ENCODE measurements at regions not wholly inside any gene's neighbourhood (a gene's known extent, or its start where the extent isn't known, plus 50 kb on each side); places are given as distances from the start of the nearest gene placed in this dataset.
A peak's percentile ranks its signal among the peaks of the same experiment; 100 is the strongest.

DNA sequence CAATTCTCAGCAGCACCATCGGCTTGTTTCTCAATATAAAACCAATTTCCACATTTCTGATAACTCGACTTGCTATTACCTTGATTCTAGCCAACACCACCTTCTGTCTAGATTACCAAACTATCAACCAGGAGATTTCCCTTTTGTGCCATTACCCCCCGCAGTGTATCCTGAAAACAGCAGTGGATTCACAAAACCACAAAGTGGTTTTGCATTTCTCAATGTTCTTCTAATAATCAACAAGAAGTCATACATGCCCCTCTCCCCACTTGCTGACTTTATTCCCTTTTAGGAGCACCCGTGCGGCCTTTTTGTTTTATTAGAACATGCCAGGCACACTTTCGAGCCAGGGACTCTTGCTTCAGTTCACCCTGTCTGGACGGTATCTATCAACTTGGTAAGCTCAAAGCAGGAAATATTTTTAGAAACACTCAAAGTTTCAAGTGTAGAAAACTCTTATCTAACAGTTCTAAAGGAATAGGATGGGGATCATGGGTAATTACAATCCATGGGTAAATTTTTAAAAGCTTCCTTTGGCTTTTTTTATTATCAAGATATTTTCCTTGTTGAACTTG is 967.4 kb downstream of the EFNB2 start:
- TF ChIP-seq, protein P1, sequence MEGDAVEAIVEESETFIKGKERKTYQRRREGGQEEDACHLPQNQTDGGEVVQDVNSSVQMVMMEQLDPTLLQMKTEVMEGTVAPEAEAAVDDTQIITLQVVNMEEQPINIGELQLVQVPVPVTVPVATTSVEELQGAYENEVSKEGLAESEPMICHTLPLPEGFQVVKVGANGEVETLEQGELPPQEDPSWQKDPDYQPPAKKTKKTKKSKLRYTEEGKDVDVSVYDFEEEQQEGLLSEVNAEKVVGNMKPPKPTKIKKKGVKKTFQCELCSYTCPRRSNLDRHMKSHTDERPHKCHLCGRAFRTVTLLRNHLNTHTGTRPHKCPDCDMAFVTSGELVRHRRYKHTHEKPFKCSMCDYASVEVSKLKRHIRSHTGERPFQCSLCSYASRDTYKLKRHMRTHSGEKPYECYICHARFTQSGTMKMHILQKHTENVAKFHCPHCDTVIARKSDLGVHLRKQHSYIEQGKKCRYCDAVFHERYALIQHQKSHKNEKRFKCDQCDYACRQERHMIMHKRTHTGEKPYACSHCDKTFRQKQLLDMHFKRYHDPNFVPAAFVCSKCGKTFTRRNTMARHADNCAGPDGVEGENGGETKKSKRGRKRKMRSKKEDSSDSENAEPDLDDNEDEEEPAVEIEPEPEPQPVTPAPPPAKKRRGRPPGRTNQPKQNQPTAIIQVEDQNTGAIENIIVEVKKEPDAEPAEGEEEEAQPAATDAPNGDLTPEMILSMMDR (IDR thresholded peaks at IDR 0.05; ENCODE audit: unreplicated experiment in 3 of 3): no peak
- H3K4me3 Mint-ChIP-seq: no peak overlapping the region

DNA sequence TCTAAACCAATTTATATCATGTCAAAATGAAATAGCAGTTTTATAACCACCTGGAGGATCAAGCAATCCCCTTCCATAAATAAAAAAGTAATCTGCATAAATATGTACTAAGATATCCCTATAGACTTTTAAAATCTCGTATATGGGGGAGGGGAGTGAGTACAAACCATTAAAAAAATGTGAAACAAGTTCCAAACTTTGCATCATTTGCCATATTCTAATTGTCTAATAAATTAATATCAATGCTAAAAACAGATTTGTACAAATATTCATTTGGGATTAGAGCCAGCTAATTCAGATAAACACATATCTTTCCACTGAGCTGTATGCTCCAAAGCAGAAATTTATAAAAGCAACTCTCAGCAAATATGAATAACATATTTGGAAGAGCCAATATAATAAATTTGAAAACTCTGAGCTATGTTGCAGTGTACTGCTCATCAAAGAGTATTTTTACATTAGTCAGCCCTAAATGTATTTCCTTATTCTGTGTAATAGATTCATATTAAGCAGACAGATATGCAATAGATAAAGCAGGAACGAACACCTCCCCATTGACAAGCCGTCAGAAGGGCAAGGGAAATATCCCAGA is 970.2 kb downstream of the EFNB2 start:
- TF ChIP-seq, protein P1 (IDR thresholded peaks at IDR 0.05; ENCODE audit: unreplicated experiment in 3 of 3): no peak
- no peaks in the 10 kb centered on the region for H3K9me3 Mint-ChIP-seq
- no peak overlapping the region for H3K4me3 Mint-ChIP-seq
- H3K27me3 Mint-ChIP-seq (ENCODE audit: low read depth): peaks cover 4% of the 10 kb centered on the region
- H3K4me1 Mint-ChIP-seq: peaks cover 8% of the 10 kb centered on the region
- H3K27ac Mint-ChIP-seq: peak overlapping the region in 1 of 3 experiments; percentile 32
- no peaks in the 10 kb centered on the region for H3K36me3 Mint-ChIP-seq (ENCODE audit: low read depth)

More for the DNA sequence above, 967.4 kb downstream of the EFNB2 start:
- Mint-ChIP-seq H3K27me3 (ENCODE audit: low read depth) (no peaks in the 10 kb centered on the region), H3K9me3 (no peaks in the 10 kb centered on the region), H3K36me3 (ENCODE audit: low read depth) (no peaks in the 10 kb centered on the region), H3K27ac (no peak overlapping the region), H3K4me1 (peaks cover 8% of the 10 kb centered on the region)

DNA sequence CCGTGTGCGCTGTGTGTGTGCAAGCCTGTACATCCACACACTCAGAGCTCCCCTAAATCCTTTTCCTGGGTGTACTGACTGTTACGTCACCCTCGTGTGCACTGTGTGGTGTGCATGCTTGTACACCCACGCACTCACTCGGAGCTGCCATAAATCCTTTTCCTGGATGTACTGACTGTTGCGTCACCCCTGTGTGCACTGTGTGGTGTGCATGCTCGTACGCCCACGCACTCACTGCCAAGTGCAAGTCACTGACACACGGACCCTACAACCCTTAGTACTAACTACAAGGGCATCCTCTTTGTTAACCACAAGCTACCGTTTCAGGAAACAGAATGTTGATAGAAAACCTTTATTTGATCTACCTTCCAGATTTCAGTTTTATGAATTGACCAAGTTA is 983.4 kb downstream of the EFNB2 start:
- Mint-ChIP-seq H3K27me3 (ENCODE audit: low read depth) (no peaks in the 10 kb centered on the region), H3K4me3 (no peak overlapping the region), H3K27ac (no peak overlapping the region), H3K36me3 (ENCODE audit: low read depth) (no peaks in the 10 kb centered on the region), H3K9me3 (no peaks in the 10 kb centered on the region), H3K4me1 (no peaks in the 10 kb centered on the region)
- TF ChIP-seq, protein P1 (IDR thresholded peaks at IDR 0.05; ENCODE audit: unreplicated experiment in 3 of 3): no peak

- Mint-ChIP-seq H3K9me3 (no peaks in the 10 kb centered on the region), H3K36me3 (ENCODE audit: low read depth) (no peaks in the 10 kb centered on the region), H3K4me1 (no peaks in the 10 kb centered on the region), H3K27me3 (ENCODE audit: low read depth) (no peaks in the 10 kb centered on the region), H3K4me3 (no peak overlapping the region), H3K27ac (no peak overlapping the region)
- TF ChIP-seq, protein P1 (IDR thresholded peaks at IDR 0.05; ENCODE audit: unreplicated experiment in 3 of 3): no peak
Measured at GRCh38 chr13:105547851-105548250, 987.6 kb downstream of the EFNB2 start.

DNA sequence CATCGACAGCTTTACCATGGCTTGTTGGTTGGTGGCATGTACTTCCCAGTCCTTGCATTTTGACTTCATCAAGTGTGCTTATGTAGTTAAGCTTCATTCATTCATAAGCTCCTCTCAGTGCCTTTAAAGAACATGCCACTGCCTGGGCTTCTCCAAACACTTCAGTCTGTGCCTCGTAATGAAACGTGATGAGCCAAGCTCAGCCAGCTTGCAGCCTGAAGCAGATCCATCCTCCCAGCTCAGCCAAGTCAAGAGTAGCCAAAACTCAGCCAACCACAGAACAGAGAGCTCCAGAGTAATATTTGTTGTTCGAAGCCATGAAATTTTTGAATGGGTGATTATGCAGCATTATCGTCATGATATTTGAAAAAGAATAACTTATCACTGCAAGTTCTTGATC is 989.7 kb downstream of the EFNB2 start:
- H3K9me3 Mint-ChIP-seq: no peaks in the 10 kb centered on the region
- H3K36me3 Mint-ChIP-seq (ENCODE audit: low read depth): no peaks in the 10 kb centered on the region
- TF ChIP-seq, protein P1 (IDR thresholded peaks at IDR 0.05; ENCODE audit: unreplicated experiment in 3 of 3): no peak
- H3K4me3 Mint-ChIP-seq: no peak overlapping the region
- H3K4me1 Mint-ChIP-seq: no peaks in the 10 kb centered on the region
- no peaks in the 10 kb centered on the region for H3K27me3 Mint-ChIP-seq (ENCODE audit: low read depth)
- H3K27ac Mint-ChIP-seq: no peak overlapping the region

DNA sequence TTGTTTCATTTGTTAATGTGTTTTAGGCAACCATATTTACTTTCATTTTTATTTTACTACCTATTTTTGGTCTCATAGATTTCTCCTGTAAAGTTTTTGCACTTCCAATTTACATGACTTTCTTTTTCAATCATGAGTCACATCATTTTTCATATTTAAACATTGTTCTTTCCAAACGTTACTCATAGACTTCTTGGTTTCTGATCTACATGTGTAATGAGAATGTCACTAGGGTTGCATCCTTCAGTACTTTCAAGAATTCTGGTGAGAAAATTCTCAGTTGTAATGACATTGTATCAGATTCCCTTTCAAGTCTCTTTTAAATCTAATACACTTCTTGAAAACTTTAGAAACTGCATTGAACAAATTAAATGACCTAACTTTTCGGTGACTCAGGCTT is 991.7 kb downstream of the EFNB2 start:
- Mint-ChIP-seq H3K4me1 (no peaks in the 10 kb centered on the region), H3K9me3 (no peaks in the 10 kb centered on the region), H3K27ac (no peak overlapping the region), H3K27me3 (ENCODE audit: low read depth) (no peaks in the 10 kb centered on the region), H3K36me3 (ENCODE audit: low read depth) (no peaks in the 10 kb centered on the region), H3K4me3 (no peak overlapping the region)
- TF ChIP-seq, protein P1 (IDR thresholded peaks at IDR 0.05; ENCODE audit: unreplicated experiment in 3 of 3): no peak
